IPS-11a (cell line): ENCODE measurements at regions not wholly inside any gene's neighbourhood (a gene's known extent, or its start where the extent isn't known, plus 50 kb on each side); places are given as distances from the start of the nearest gene placed in this dataset.
"Not testable (repeated sequence)": the region's sequence is repeated elsewhere in the genome, so short reads cannot be mapped to it uniquely, and the experiment has no call there.

ENCODE experiments used
- H3K4me3 ChIP-seq: one replicate; pipeline ENCODE4 v1.5.1; 2013; ENCODE audit warnings: low read depth, low read length, control low read depth

GRCh38 chr10:27347827-27348207 is 107.2 kb upstream of the ACBD5 start:
- H3K4me3 ChIP-seq = not testable (repeated sequence)

- no peak overlapping the region for H3K4me3 ChIP-seq
These were observed 104.9 kb upstream of the ACBD5 start for GRCh38 chr10:27345455-27345920.

GRCh38 chr10:27344568-27345454 is 104.2 kb upstream of the ACBD5 start:
- H3K4me3 ChIP-seq = no peak overlapping the region

- H3K4me3 ChIP-seq = no peak overlapping the region
These were observed 100.4 kb upstream of the ACBD5 start for GRCh38 chr10:27341001-27341400.

GRCh38 chr10:27335246-27335645 is 94.6 kb upstream of the ACBD5 start:
- H3K4me3 ChIP-seq = not testable (repeated sequence)

GRCh38 chr10:27330074-27330473 is 89.5 kb upstream of the ACBD5 start:
- H3K4me3 ChIP-seq = no peak overlapping the region

GRCh38 chr10:27328946-27329345 is 88.3 kb upstream of the ACBD5 start:
- no peak overlapping the region for H3K4me3 ChIP-seq

GRCh38 chr10:27326748-27327147 is 86.2 kb upstream of the ACBD5 start:
- H3K4me3 ChIP-seq = not testable (repeated sequence)

- H3K4me3 ChIP-seq = peak overlapping the region; percentile 33
These were observed 79.3 kb upstream of the ACBD5 start for GRCh38 chr10:27319752-27320431.

GRCh38 chr10:27319139-27319538 is 78.5 kb upstream of the ACBD5 start:
- H3K4me3 ChIP-seq = peak overlapping the region; percentile 4

GRCh38 chr10:27315082-27315481 is 74.5 kb upstream of the ACBD5 start:
- not testable (repeated sequence) for H3K4me3 ChIP-seq

GRCh38 chr10:27313586-27313985 is 73.0 kb upstream of the ACBD5 start:
- H3K4me3 ChIP-seq = not testable (repeated sequence)

- no peak overlapping the region for H3K4me3 ChIP-seq
These were observed 72.3 kb upstream of the ACBD5 start for GRCh38 chr10:27312854-27313253.

GRCh38 chr10:27311809-27312208 is 71.2 kb upstream of the ACBD5 start:
- not testable (repeated sequence) for H3K4me3 ChIP-seq

GRCh38 chr10:27298522-27298850 is 57.9 kb upstream of the ACBD5 start:
- not testable (repeated sequence) for H3K4me3 ChIP-seq

GRCh38 chr10:27297844-27298521 is 57.4 kb upstream of the ACBD5 start:
- no peak overlapping the region for H3K4me3 ChIP-seq

- not testable (repeated sequence) for H3K4me3 ChIP-seq
These were observed 55.7 kb upstream of the ACBD5 start for GRCh38 chr10:27296285-27296684.

GRCh38 chr10:27291253-27291895 is 50.8 kb upstream of the ACBD5 start:
- not testable (repeated sequence) for H3K4me3 ChIP-seq
